ENCODE measurements at regions not wholly inside any gene's neighbourhood (a gene's known extent, or its start where the extent isn't known, plus 50 kb on each side); places are given as distances from the start of the nearest gene placed in this dataset.

DNA sequence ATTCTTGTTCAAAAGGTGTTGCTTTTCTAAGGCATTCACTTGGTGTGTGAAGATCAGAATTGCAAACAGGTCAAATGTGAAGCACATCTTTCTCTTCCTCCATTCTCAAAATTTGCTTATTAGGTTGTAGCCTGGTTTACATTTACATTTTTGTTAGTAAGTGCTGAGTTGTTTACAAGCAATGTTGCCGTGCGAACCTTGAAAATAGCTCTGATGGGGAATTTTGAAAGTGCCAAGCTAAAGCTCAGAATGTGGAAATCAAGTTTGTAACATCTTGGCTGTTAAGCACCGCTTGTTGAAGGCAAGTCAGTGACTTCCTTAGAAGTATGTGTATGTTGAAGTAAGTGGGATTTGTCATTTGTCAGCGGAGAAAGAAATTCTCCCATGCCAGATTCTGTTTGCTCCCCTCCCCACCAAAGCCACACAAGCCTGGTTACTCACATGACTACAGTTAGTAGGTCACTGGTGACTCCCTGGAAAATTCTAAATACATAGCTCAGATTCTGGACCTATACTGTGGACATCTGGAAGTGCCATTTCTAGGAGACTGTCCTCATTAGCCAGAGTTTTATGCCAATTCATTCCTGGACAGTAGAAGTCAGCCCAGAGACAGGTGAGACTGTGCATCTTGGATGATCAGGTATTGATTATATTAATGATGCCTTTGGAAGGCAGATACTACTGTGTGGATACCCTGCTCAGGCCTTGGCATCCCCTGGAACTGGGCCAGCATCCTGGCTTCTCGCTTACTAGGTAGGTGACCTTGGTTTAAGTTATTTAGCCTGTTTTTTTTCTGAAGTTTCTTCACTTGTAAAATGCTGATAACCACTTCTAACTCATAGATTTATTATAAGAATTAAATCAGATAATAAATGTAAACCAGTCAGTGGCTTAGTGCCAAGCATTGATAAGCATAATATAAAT, 390.6 kb upstream of the SEMA6D start:
- no peak for TF ChIP-seq ZNF274 (IDR thresholded peaks at IDR 0.05; ENCODE audit: insufficient read depth, insufficient read length)
- no peak for TF ChIP-seq POLR2A (IDR thresholded peaks at IDR 0.05; ENCODE audit: low read depth, low read length)
- TF ChIP-seq DPF2 (IDR thresholded peaks at IDR 0.05) = no peak
- no peak for TF ChIP-seq MYC (IDR thresholded peaks at IDR 0.05; ENCODE audit: insufficient read depth, insufficient read length, insufficient replicate concordance, low read length, severe bottlenecking)
- TF ChIP-seq SMC3 (IDR thresholded peaks at IDR 0.05; ENCODE audit: borderline replicate concordance, low read length) = no peak
- TF ChIP-seq NFIC (IDR thresholded peaks at IDR 0.05; ENCODE audit: low read depth, low read length) = no peak
- TF ChIP-seq, protein P1, sequence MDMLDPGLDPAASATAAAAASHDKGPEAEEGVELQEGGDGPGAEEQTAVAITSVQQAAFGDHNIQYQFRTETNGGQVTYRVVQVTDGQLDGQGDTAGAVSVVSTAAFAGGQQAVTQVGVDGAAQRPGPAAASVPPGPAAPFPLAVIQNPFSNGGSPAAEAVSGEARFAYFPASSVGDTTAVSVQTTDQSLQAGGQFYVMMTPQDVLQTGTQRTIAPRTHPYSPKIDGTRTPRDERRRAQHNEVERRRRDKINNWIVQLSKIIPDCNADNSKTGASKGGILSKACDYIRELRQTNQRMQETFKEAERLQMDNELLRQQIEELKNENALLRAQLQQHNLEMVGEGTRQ (IDR thresholded peaks at IDR 0.05; ENCODE audit: borderline replicate concordance, low read depth, low read length) = no peak
- no peak for TF ChIP-seq CTCF (IDR thresholded peaks at IDR 0.05 in 2 of 3, conservative IDR thresholded peaks at IDR 0.05 in 1 of 3; ENCODE audit: control insufficient read depth in 2 of 3, extremely low read depth in 1 of 3, insufficient read depth in 1 of 3, low read depth in 3 of 3, low read length in 3 of 3)
- TF ChIP-seq POLR2AphosphoS5 (IDR thresholded peaks at IDR 0.05; ENCODE audit: low read length) = no peak
- no peak for TF ChIP-seq BRCA1 (IDR thresholded peaks at IDR 0.05; ENCODE audit: low read depth, low read length)
- no peak for TF ChIP-seq SP1 (IDR thresholded peaks at IDR 0.05; ENCODE audit: low read depth, low read length)
- no peak for TF ChIP-seq SREBF2 (IDR thresholded peaks at IDR 0.05; ENCODE audit: low read length)
- TF ChIP-seq MAX (IDR thresholded peaks at IDR 0.05; ENCODE audit: low read depth, low read length) = no peak
- TF ChIP-seq SREBF1 (IDR thresholded peaks at IDR 0.05; ENCODE audit: low read length) = no peak

Data from GM12878 (cell line).